Ascending aorta (tissue), 2 donors: ENCODE measurements at regions not wholly inside any gene's neighbourhood (a gene's known extent, or its start where the extent isn't known, plus 50 kb on each side); places are given as distances from the start of the nearest gene placed in this dataset.

Experiments used
- DNase-seq, 2 donors: peaks; one replicate each; pipeline ENCODE4 v3.0.0-alpha.2; 2019; ENCODE audit warnings: low spot score in 2 of 2
- H3K27ac ChIP-seq, 2 donors: fragments of 200-600 bp; sonication (generic); one replicate each; pipeline ENCODE4 v1.5.1; 2016 to 2017; ENCODE audit warnings: mild to moderate bottlenecking in 1 of 2
- H3K27me3 ChIP-seq: fragments of 200-600 bp; sonication (generic); one replicate; pipeline ENCODE4 v1.5.1; 2017
- H3K36me3 ChIP-seq, 2 donors: fragments of 200-600 bp; sonication (generic); one replicate each; pipeline ENCODE4 v1.5.1; 2016
- H3K4me1 ChIP-seq, 2 donors: fragments of 200-600 bp; sonication (generic); one replicate each; pipeline ENCODE4 v1.5.1; 2016 to 2017; ENCODE audit warnings: mild to moderate bottlenecking in 1 of 2
- H3K4me3 ChIP-seq, 2 donors: fragments of 200-600 bp; sonication (generic); one replicate each; pipeline ENCODE4 v1.5.1; 2016 to 2017; ENCODE audit warnings: mild to moderate bottlenecking in 1 of 2
- H3K9me3 ChIP-seq, 2 donors: fragments of 200-600 bp; sonication (generic); one replicate each; pipeline ENCODE4 v1.5.1; 2016
- CTCF ChIP-seq, 3 experiments: fragments of 200-600 bp in 2 of 3; fragments of 450-650 bp in 1 of 3; sonication (generic) in 2 of 3; IDR thresholded peaks; one replicate each; pipeline ENCODE4 v1.5.1; 2016 to 2019; ENCODE audit warnings: antibody characterized with exemption in 3 of 3, mild to moderate bottlenecking in 1 of 3, moderate library complexity in 1 of 3
- intact Hi-C: fragments of 100-400 bp; cut with DNase I; formaldehyde crosslinking; loops from one replicate; pipeline ENCODE4 v1.15.1; 2023

GRCh38 chr6:137724018-137724403, 143.0 kb upstream of the TNFAIP3 start:
- DNase-seq: no peak
- Histone ChIP-seq H3K4me3 (no peak overlapping the region), H3K9me3 (no peaks in the 10 kb centered on the region), H3K27me3 (no peaks in the 10 kb centered on the region), H3K27ac (no peak overlapping the region), H3K36me3 (no peaks in the 10 kb centered on the region), H3K4me1 (no peaks in the 10 kb centered on the region)
- no peak for TF ChIP-seq CTCF (IDR thresholded peaks at IDR 0.05)
- intact Hi-C loops: loop anchor here (5.0 kb wide), 1 partner anchor 88 kb away; no protein-coding TSS in a partner anchor

- H3K9me3 ChIP-seq: no peaks in the 10 kb centered on the region
- intact Hi-C loops: loop anchor here (5.0 kb wide), 1 partner anchor 88 kb away; no protein-coding TSS in a partner anchor
- no peak overlapping the region for H3K4me3 ChIP-seq
- H3K27me3 ChIP-seq: no peaks in the 10 kb centered on the region
- no peak overlapping the region for H3K27ac ChIP-seq
- no peaks in the 10 kb centered on the region for H3K4me1 ChIP-seq
- TF ChIP-seq CTCF (IDR thresholded peaks at IDR 0.05): no peak
- DNase-seq: peak; percentile 27 to 66
- H3K36me3 ChIP-seq: no peaks in the 10 kb centered on the region
These were observed 142.4 kb upstream of the TNFAIP3 start for GRCh38 chr6:137724495-137725211.

GRCh38 chr6:137725949-137726348, 141.1 kb upstream of the TNFAIP3 start:
- intact Hi-C loops: no loop called here

GRCh38 chr6:137726582-137726981, 140.5 kb upstream of the TNFAIP3 start:
- H3K27me3 ChIP-seq: no peaks in the 10 kb centered on the region
- intact Hi-C loops: no loop called here
- H3K4me1 ChIP-seq: no peaks in the 10 kb centered on the region
- H3K4me3 ChIP-seq: no peak overlapping the region
- H3K27ac ChIP-seq: no peak overlapping the region
- TF ChIP-seq CTCF (IDR thresholded peaks at IDR 0.05): no peak
- H3K9me3 ChIP-seq: no peaks in the 10 kb centered on the region
- no peaks in the 10 kb centered on the region for H3K36me3 ChIP-seq
- DNase-seq: no peak

More at GRCh38 chr6:137725949-137726348, 141.1 kb upstream of the TNFAIP3 start:
- no peak overlapping the region for H3K4me3 ChIP-seq
- no peak for TF ChIP-seq CTCF (IDR thresholded peaks at IDR 0.05)
- no peaks in the 10 kb centered on the region for H3K36me3 ChIP-seq
- H3K9me3 ChIP-seq: no peaks in the 10 kb centered on the region
- H3K4me1 ChIP-seq: no peaks in the 10 kb centered on the region
- H3K27me3 ChIP-seq: no peaks in the 10 kb centered on the region
- DNase-seq: no peak
- no peak overlapping the region for H3K27ac ChIP-seq

- Histone ChIP-seq H3K4me3 (no peak overlapping the region), H3K27ac (no peak overlapping the region), H3K9me3 (no peaks in the 10 kb centered on the region), H3K4me1 (no peaks in the 10 kb centered on the region), H3K27me3 (no peaks in the 10 kb centered on the region), H3K36me3 (no peaks in the 10 kb centered on the region)
- intact Hi-C loops: no loop called here
- no peak for DNase-seq
- TF ChIP-seq CTCF (IDR thresholded peaks at IDR 0.05): no peak
These were observed 139.8 kb upstream of the TNFAIP3 start for GRCh38 chr6:137727216-137727765.
